ENCODE measurements at regions not wholly inside any gene's neighbourhood (a gene's known extent, or its start where the extent isn't known, plus 50 kb on each side); places are given as distances from the start of the nearest gene placed in this dataset.

- Histone ChIP-seq H3K36me3 (ENCODE audit: control insufficient read depth, insufficient read depth, low read length) (no peaks in the 10 kb centered on the region), H3K4me1 (ENCODE audit: control insufficient read depth, insufficient read depth, low read length, poor library complexity, severe bottlenecking) (no peaks in the 10 kb centered on the region), H3K4me3 (ENCODE audit: insufficient read depth, low read depth, low read length, poor library complexity, severe bottlenecking) (no peak overlapping the region), H3K27me3 (replicated peaks; ENCODE audit: control insufficient read depth, insufficient read depth, low read length, poor library complexity, severe bottlenecking) (peaks cover 5% of the 10 kb centered on the region), H3K27ac (ENCODE audit: insufficient read depth, low read length, poor library complexity, severe bottlenecking) (no peak overlapping the region), H3K9me3 (ENCODE audit: control insufficient read depth, low read length) (no peaks in the 10 kb centered on the region)
- DNase-seq: no peak
Observed at GRCh38 chr3:72178463-72179106, 393.6 kb upstream of the PROK2 start.

GRCh38 chr3:72177075-72178050, 392.4 kb upstream of the PROK2 start:
- H3K27me3 ChIP-seq (replicated peaks; ENCODE audit: control insufficient read depth, insufficient read depth, low read length, poor library complexity, severe bottlenecking): peaks cover 5% of the 10 kb centered on the region
- no peak overlapping the region for H3K27ac ChIP-seq (ENCODE audit: insufficient read depth, low read length, poor library complexity, severe bottlenecking)
- DNase-seq: no peak
- H3K4me1 ChIP-seq (ENCODE audit: control insufficient read depth, insufficient read depth, low read length, poor library complexity, severe bottlenecking): no peaks in the 10 kb centered on the region
- no peaks in the 10 kb centered on the region for H3K36me3 ChIP-seq (ENCODE audit: control insufficient read depth, insufficient read depth, low read length)
- H3K4me3 ChIP-seq (ENCODE audit: insufficient read depth, low read depth, low read length, poor library complexity, severe bottlenecking): no peak overlapping the region
- no peaks in the 10 kb centered on the region for H3K9me3 ChIP-seq (ENCODE audit: control insufficient read depth, low read length)

- Histone ChIP-seq H3K36me3 (ENCODE audit: control insufficient read depth, insufficient read depth, low read length) (no peaks in the 10 kb centered on the region), H3K9me3 (ENCODE audit: control insufficient read depth, low read length) (no peaks in the 10 kb centered on the region), H3K27ac (ENCODE audit: insufficient read depth, low read length, poor library complexity, severe bottlenecking) (no peak overlapping the region), H3K4me3 (ENCODE audit: insufficient read depth, low read depth, low read length, poor library complexity, severe bottlenecking) (no peak overlapping the region), H3K4me1 (ENCODE audit: control insufficient read depth, insufficient read depth, low read length, poor library complexity, severe bottlenecking) (no peaks in the 10 kb centered on the region), H3K27me3 (replicated peaks; ENCODE audit: control insufficient read depth, insufficient read depth, low read length, poor library complexity, severe bottlenecking) (peaks cover 5% of the 10 kb centered on the region)
- DNase-seq: no peak
Observed at GRCh38 chr3:72176537-72177041, 391.6 kb upstream of the PROK2 start.

GRCh38 chr3:72175296-72175858, 390.4 kb upstream of the PROK2 start:
- H3K4me1 ChIP-seq (ENCODE audit: control insufficient read depth, insufficient read depth, low read length, poor library complexity, severe bottlenecking): no peaks in the 10 kb centered on the region
- H3K27me3 ChIP-seq (replicated peaks; ENCODE audit: control insufficient read depth, insufficient read depth, low read length, poor library complexity, severe bottlenecking): peaks cover 5% of the 10 kb centered on the region
- no peak overlapping the region for H3K27ac ChIP-seq (ENCODE audit: insufficient read depth, low read length, poor library complexity, severe bottlenecking)
- H3K36me3 ChIP-seq (ENCODE audit: control insufficient read depth, insufficient read depth, low read length): no peaks in the 10 kb centered on the region
- no peak overlapping the region for H3K4me3 ChIP-seq (ENCODE audit: insufficient read depth, low read depth, low read length, poor library complexity, severe bottlenecking)
- no peaks in the 10 kb centered on the region for H3K9me3 ChIP-seq (ENCODE audit: control insufficient read depth, low read length)
- no peak for DNase-seq

GRCh38 chr3:72174890-72175289, 389.9 kb upstream of the PROK2 start:
- H3K4me1 ChIP-seq (ENCODE audit: control insufficient read depth, insufficient read depth, low read length, poor library complexity, severe bottlenecking): no peaks in the 10 kb centered on the region
- H3K9me3 ChIP-seq (ENCODE audit: control insufficient read depth, low read length): no peaks in the 10 kb centered on the region
- DNase-seq: no peak
- no peaks in the 10 kb centered on the region for H3K36me3 ChIP-seq (ENCODE audit: control insufficient read depth, insufficient read depth, low read length)
- peaks cover 5% of the 10 kb centered on the region for H3K27me3 ChIP-seq (replicated peaks; ENCODE audit: control insufficient read depth, insufficient read depth, low read length, poor library complexity, severe bottlenecking)
- H3K4me3 ChIP-seq (ENCODE audit: insufficient read depth, low read depth, low read length, poor library complexity, severe bottlenecking): no peak overlapping the region
- H3K27ac ChIP-seq (ENCODE audit: insufficient read depth, low read length, poor library complexity, severe bottlenecking): no peak overlapping the region

- DNase-seq: no peak
Observed at GRCh38 chr3:72174040-72174439, 389.1 kb upstream of the PROK2 start.

GRCh38 chr3:72171946-72172345, 387.0 kb upstream of the PROK2 start:
- no peaks in the 10 kb centered on the region for H3K36me3 ChIP-seq (ENCODE audit: control insufficient read depth, insufficient read depth, low read length)
- no peaks in the 10 kb centered on the region for H3K9me3 ChIP-seq (ENCODE audit: control insufficient read depth, low read length)
- H3K4me1 ChIP-seq (ENCODE audit: control insufficient read depth, insufficient read depth, low read length, poor library complexity, severe bottlenecking): no peaks in the 10 kb centered on the region
- no peak overlapping the region for H3K27ac ChIP-seq (ENCODE audit: insufficient read depth, low read length, poor library complexity, severe bottlenecking)
- no peak overlapping the region for H3K4me3 ChIP-seq (ENCODE audit: insufficient read depth, low read depth, low read length, poor library complexity, severe bottlenecking)
- no peak for DNase-seq
- H3K27me3 ChIP-seq (replicated peaks; ENCODE audit: control insufficient read depth, insufficient read depth, low read length, poor library complexity, severe bottlenecking): peaks cover 5% of the 10 kb centered on the region

More at GRCh38 chr3:72174040-72174439, 389.1 kb upstream of the PROK2 start:
- peaks cover 5% of the 10 kb centered on the region for H3K27me3 ChIP-seq (replicated peaks; ENCODE audit: control insufficient read depth, insufficient read depth, low read length, poor library complexity, severe bottlenecking)
- H3K27ac ChIP-seq (ENCODE audit: insufficient read depth, low read length, poor library complexity, severe bottlenecking): no peak overlapping the region
- H3K9me3 ChIP-seq (ENCODE audit: control insufficient read depth, low read length): no peaks in the 10 kb centered on the region
- no peaks in the 10 kb centered on the region for H3K4me1 ChIP-seq (ENCODE audit: control insufficient read depth, insufficient read depth, low read length, poor library complexity, severe bottlenecking)
- no peaks in the 10 kb centered on the region for H3K36me3 ChIP-seq (ENCODE audit: control insufficient read depth, insufficient read depth, low read length)
- H3K4me3 ChIP-seq (ENCODE audit: insufficient read depth, low read depth, low read length, poor library complexity, severe bottlenecking): no peak overlapping the region

- Histone ChIP-seq H3K27ac (ENCODE audit: insufficient read depth, low read length, poor library complexity, severe bottlenecking) (no peak overlapping the region), H3K27me3 (replicated peaks; ENCODE audit: control insufficient read depth, insufficient read depth, low read length, poor library complexity, severe bottlenecking) (peaks cover 5% of the 10 kb centered on the region), H3K4me1 (ENCODE audit: control insufficient read depth, insufficient read depth, low read length, poor library complexity, severe bottlenecking) (no peaks in the 10 kb centered on the region), H3K4me3 (ENCODE audit: insufficient read depth, low read depth, low read length, poor library complexity, severe bottlenecking) (no peak overlapping the region), H3K9me3 (ENCODE audit: control insufficient read depth, low read length) (no peaks in the 10 kb centered on the region), H3K36me3 (ENCODE audit: control insufficient read depth, insufficient read depth, low read length) (no peaks in the 10 kb centered on the region)
- DNase-seq: no peak
Observed at GRCh38 chr3:72171463-72171881, 386.5 kb upstream of the PROK2 start.

- no peaks in the 10 kb centered on the region for H3K9me3 ChIP-seq (ENCODE audit: control insufficient read depth, low read length)
Observed at GRCh38 chr3:72169561-72170472, 384.9 kb upstream of the PROK2 start.

More at GRCh38 chr3:72169561-72170472, 384.9 kb upstream of the PROK2 start:
- H3K36me3 ChIP-seq (ENCODE audit: control insufficient read depth, insufficient read depth, low read length): no peaks in the 10 kb centered on the region
- peaks cover 2% of the 10 kb centered on the region for H3K27me3 ChIP-seq (replicated peaks; ENCODE audit: control insufficient read depth, insufficient read depth, low read length, poor library complexity, severe bottlenecking)
- no peak overlapping the region for H3K4me3 ChIP-seq (ENCODE audit: insufficient read depth, low read depth, low read length, poor library complexity, severe bottlenecking)
- H3K27ac ChIP-seq (ENCODE audit: insufficient read depth, low read length, poor library complexity, severe bottlenecking): no peak overlapping the region
- no peaks in the 10 kb centered on the region for H3K4me1 ChIP-seq (ENCODE audit: control insufficient read depth, insufficient read depth, low read length, poor library complexity, severe bottlenecking)
- DNase-seq: no peak
